ENCODE measurements at regions not wholly inside any gene's neighbourhood (a gene's known extent, or its start where the extent isn't known, plus 50 kb on each side); places are given as distances from the start of the nearest gene placed in this dataset.

- in situ Hi-C loops (cut with HindIII; ENCODE audit: extremely low pct_ligation_motif_present, low pct_unique_long_range_greater_than_20kb), result no loop called here
- no peaks in the 10 kb centered on the region for H3K4me1 ChIP-seq (ENCODE audit: insufficient read depth, low read length)
- H3K9ac ChIP-seq (ENCODE audit: insufficient read depth, low read depth, low read length), result no peak overlapping the region
- intact Hi-C loops (cut with micrococcal nuclease; ENCODE audit: unreplicated experiment), result no loop called here
- no peaks in the 10 kb centered on the region for H3K36me3 ChIP-seq (replicated peaks in 1 of 2; ENCODE audit: control insufficient read depth in 1 of 2, insufficient read depth in 2 of 2, low read length in 2 of 2)
- peaks cover 4 to 13% of the 10 kb centered on the region in 2 experiments; a peak in 2 of 5 replicates for H3K27me3 ChIP-seq (ENCODE audit: control insufficient read depth in 1 of 2, insufficient read depth in 2 of 2, low read length in 2 of 2)
- no peaks in the 10 kb centered on the region for H4K20me1 ChIP-seq (ENCODE audit: insufficient read depth, low read length)
- H2AFZ ChIP-seq (ENCODE audit: low read length), result no peak overlapping the region
- H3K27ac ChIP-seq (ENCODE audit: extremely low read length, insufficient read depth, low read length), result no peak overlapping the region
- H3K79me2 ChIP-seq (ENCODE audit: insufficient read depth, low read length), result no peaks in the 10 kb centered on the region
- H3K4me3 ChIP-seq (replicated peaks in 1 of 3; ENCODE audit: insufficient read depth in 1 of 3, low read depth in 2 of 3, low read length in 3 of 3), result no peak overlapping the region
- WGBS (ENCODE audit: low lambda C conversion rate), result 61% methylated on average over 7 of the region's 10 CpGs
- no peaks in the 10 kb centered on the region for H3K9me3 ChIP-seq (ENCODE audit: low read length)
- ATAC-seq (peak; percentile 34), DNase-seq (ENCODE audit: low spot score) (no peak), FAIRE-seq (no peak)
- BruUV-seq (replicated peaks), result no TSS peak
- CTCF ChIA-PET (ENCODE audit: low intra/inter-chr PET ratio, low total read pairs), result no interaction called here
- POLR2A ChIA-PET, result no interaction called here
- TF ChIP-seq XBP1 (CRISPR knock-in tag; IDR thresholded peaks at IDR 0.05) (no peak), ZBTB20 (CRISPR knock-in tag; IDR thresholded peaks at IDR 0.05; ENCODE audit: borderline replicate concordance, low read depth) (no peak), ZFY (CRISPR knock-in tag; IDR thresholded peaks at IDR 0.05) (no peak), GMEB2 (CRISPR knock-in tag; IDR thresholded peaks at IDR 0.05; ENCODE audit: low read depth) (no peak), KDM4B (CRISPR knock-in tag; IDR thresholded peaks at IDR 0.05) (no peak), KLF6 (CRISPR knock-in tag; IDR thresholded peaks at IDR 0.05) (no peak), ZFAT (CRISPR knock-in tag; conservative IDR thresholded peaks at IDR 0.05) (no peak), ATF7-NPFF (CRISPR knock-in tag; IDR thresholded peaks at IDR 0.05; ENCODE audit: low read depth) (no peak), ZNF770 (CRISPR knock-in tag; IDR thresholded peaks at IDR 0.05) (no peak), SRSF9 (IDR thresholded peaks at IDR 0.05; ENCODE audit: borderline replicate concordance, insufficient read depth, low read depth, low read length, poor library complexity, severe bottlenecking) (no peak), ZNF549 (CRISPR knock-in tag; IDR thresholded peaks at IDR 0.05) (no peak), MTA1 (CRISPR knock-in tag; IDR thresholded peaks at IDR 0.05; ENCODE audit: borderline replicate concordance) (no peak), CAMTA2 (CRISPR knock-in tag; IDR thresholded peaks at IDR 0.05; ENCODE audit: borderline replicate concordance) (no peak), ZNF639 (CRISPR knock-in tag; conservative IDR thresholded peaks at IDR 0.05) (no peak), PREB (CRISPR knock-in tag; IDR thresholded peaks at IDR 0.05) (no peak), ZNF790 (CRISPR knock-in tag; IDR thresholded peaks at IDR 0.05; ENCODE audit: borderline replicate concordance) (no peak)
- no peak overlapping the region for H3K4me2 ChIP-seq (ENCODE audit: low read depth, low read length)
Observed at GRCh38 chr6:2462831-2463230, 217.4 kb upstream of the GMDS start.
